ENCODE measurements at regions not wholly inside any gene's neighbourhood (a gene's known extent, or its start where the extent isn't known, plus 50 kb on each side); places are given as distances from the start of the nearest gene placed in this dataset.

DNA sequence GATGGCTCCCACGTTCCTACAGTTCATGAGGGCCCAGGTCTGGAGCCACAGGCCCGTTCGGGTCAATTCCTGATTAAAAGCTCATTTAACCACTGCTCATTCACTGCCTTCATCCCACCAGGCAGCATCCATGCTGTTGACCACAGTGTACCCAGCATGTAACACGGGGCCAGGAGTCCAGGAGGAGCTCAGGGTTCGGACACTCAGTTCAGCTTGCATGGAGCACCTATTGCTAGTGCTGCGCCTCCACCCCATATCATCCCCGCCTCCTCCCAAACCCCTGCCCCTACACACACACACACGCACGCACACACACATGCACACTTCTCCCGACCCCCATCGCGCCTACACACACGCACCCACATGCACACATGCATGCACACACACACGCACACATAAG, 72.9 kb upstream of the SNTG2 start:
- TF ChIP-seq, protein P1, sequence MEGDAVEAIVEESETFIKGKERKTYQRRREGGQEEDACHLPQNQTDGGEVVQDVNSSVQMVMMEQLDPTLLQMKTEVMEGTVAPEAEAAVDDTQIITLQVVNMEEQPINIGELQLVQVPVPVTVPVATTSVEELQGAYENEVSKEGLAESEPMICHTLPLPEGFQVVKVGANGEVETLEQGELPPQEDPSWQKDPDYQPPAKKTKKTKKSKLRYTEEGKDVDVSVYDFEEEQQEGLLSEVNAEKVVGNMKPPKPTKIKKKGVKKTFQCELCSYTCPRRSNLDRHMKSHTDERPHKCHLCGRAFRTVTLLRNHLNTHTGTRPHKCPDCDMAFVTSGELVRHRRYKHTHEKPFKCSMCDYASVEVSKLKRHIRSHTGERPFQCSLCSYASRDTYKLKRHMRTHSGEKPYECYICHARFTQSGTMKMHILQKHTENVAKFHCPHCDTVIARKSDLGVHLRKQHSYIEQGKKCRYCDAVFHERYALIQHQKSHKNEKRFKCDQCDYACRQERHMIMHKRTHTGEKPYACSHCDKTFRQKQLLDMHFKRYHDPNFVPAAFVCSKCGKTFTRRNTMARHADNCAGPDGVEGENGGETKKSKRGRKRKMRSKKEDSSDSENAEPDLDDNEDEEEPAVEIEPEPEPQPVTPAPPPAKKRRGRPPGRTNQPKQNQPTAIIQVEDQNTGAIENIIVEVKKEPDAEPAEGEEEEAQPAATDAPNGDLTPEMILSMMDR (tag by site-specific recombination; IDR thresholded peaks at IDR 0.05), result no peak
- TF ChIP-seq ZNF501 (tag by site-specific recombination; IDR thresholded peaks at IDR 0.05), result no peak
- TF ChIP-seq ZNF10 (tag by site-specific recombination; IDR thresholded peaks at IDR 0.05), result no peak
- TF ChIP-seq, protein P2, sequence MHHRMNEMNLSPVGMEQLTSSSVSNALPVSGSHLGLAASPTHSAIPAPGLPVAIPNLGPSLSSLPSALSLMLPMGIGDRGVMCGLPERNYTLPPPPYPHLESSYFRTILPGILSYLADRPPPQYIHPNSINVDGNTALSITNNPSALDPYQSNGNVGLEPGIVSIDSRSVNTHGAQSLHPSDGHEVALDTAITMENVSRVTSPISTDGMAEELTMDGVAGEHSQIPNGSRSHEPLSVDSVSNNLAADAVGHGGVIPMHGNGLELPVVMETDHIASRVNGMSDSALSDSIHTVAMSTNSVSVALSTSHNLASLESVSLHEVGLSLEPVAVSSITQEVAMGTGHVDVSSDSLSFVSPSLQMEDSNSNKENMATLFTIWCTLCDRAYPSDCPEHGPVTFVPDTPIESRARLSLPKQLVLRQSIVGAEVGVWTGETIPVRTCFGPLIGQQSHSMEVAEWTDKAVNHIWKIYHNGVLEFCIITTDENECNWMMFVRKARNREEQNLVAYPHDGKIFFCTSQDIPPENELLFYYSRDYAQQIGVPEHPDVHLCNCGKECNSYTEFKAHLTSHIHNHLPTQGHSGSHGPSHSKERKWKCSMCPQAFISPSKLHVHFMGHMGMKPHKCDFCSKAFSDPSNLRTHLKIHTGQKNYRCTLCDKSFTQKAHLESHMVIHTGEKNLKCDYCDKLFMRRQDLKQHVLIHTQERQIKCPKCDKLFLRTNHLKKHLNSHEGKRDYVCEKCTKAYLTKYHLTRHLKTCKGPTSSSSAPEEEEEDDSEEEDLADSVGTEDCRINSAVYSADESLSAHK (tag by site-specific recombination; IDR thresholded peaks at IDR 0.05), result no peak
- TF ChIP-seq, protein P3, sequence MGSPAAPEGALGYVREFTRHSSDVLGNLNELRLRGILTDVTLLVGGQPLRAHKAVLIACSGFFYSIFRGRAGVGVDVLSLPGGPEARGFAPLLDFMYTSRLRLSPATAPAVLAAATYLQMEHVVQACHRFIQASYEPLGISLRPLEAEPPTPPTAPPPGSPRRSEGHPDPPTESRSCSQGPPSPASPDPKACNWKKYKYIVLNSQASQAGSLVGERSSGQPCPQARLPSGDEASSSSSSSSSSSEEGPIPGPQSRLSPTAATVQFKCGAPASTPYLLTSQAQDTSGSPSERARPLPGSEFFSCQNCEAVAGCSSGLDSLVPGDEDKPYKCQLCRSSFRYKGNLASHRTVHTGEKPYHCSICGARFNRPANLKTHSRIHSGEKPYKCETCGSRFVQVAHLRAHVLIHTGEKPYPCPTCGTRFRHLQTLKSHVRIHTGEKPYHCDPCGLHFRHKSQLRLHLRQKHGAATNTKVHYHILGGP (tag by site-specific recombination; IDR thresholded peaks at IDR 0.05), result no peak
